ENCODE measurements at regions not wholly inside any gene's neighbourhood (a gene's known extent, or its start where the extent isn't known, plus 50 kb on each side); places are given as distances from the start of the nearest gene placed in this dataset.

DNA sequence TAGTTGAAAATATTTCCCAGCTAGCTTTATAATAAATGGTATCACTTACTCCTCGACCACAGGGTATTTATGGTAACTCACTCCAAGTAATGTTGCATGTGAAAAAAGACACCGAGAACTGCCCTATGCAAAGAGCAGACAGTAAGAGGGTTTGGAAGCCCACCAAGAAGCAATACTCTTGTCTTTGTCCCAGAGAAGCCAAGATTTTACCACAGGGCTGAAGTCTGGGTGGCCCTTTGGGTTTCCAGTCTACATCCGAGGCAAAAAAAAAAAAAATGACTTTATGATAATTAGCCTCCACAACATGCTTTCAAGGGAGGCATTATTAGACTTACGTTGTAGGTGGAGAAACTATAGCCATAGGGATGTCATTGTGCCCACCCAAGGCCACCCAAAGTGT lies 83.6 kb downstream of the CCDC34 start:
- no peaks in the 10 kb centered on the region for H4K20me1 ChIP-seq (ENCODE audit: control insufficient read depth, insufficient read depth, low read length, poor library complexity, severe bottlenecking)
- TF ChIP-seq, protein P1, sequence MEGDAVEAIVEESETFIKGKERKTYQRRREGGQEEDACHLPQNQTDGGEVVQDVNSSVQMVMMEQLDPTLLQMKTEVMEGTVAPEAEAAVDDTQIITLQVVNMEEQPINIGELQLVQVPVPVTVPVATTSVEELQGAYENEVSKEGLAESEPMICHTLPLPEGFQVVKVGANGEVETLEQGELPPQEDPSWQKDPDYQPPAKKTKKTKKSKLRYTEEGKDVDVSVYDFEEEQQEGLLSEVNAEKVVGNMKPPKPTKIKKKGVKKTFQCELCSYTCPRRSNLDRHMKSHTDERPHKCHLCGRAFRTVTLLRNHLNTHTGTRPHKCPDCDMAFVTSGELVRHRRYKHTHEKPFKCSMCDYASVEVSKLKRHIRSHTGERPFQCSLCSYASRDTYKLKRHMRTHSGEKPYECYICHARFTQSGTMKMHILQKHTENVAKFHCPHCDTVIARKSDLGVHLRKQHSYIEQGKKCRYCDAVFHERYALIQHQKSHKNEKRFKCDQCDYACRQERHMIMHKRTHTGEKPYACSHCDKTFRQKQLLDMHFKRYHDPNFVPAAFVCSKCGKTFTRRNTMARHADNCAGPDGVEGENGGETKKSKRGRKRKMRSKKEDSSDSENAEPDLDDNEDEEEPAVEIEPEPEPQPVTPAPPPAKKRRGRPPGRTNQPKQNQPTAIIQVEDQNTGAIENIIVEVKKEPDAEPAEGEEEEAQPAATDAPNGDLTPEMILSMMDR (IDR thresholded peaks at IDR 0.05): no peak
- no peak for TF ChIP-seq EZH2 (IDR thresholded peaks at IDR 0.05; ENCODE audit: borderline replicate concordance, insufficient read depth, low read depth, low read length, poor library complexity, severe bottlenecking)
- intact Hi-C loops (cut with micrococcal nuclease): no loop called here
- ChIA-PET POLR2A (no interaction called here), CTCF (no interaction called here)
- no peaks in the 10 kb centered on the region for H3K4me1 ChIP-seq (ENCODE audit: control insufficient read depth in 2 of 2, insufficient read depth in 2 of 2, low read length in 2 of 2)
- no peak overlapping the region for H3K27ac ChIP-seq (ENCODE audit: low read length in 2 of 2)
- H3K36me3 ChIP-seq (replicated peaks in 1 of 2; ENCODE audit: control extremely low read depth in 1 of 2, control insufficient read depth in 1 of 2, extremely low read depth in 1 of 2, insufficient read depth in 2 of 2, low read length in 1 of 2): no peaks in the 10 kb centered on the region
- H3K4me3 ChIP-seq (ENCODE audit: control extremely low read depth in 1 of 5, extremely low read depth in 1 of 5, insufficient read depth in 1 of 5, low read depth in 2 of 5, low read length in 4 of 5): no peak overlapping the region
- no peaks in the 10 kb centered on the region for H3K27me3 ChIP-seq (replicated peaks in 1 of 4; ENCODE audit: control extremely low read depth in 1 of 4, control insufficient read depth in 3 of 4, insufficient read depth in 4 of 4, low read length in 3 of 4)
- no CpG with 5 or more reads among the region's 4 CpGs for WGBS (ENCODE audit: insufficient coverage)
- H3K4me2 ChIP-seq (replicated peaks; ENCODE audit: low read depth, low read length, poor library complexity, severe bottlenecking): no peak overlapping the region
- no peak overlapping the region for H3K4me3 Mint-ChIP-seq
- H3K79me2 ChIP-seq (ENCODE audit: control insufficient read depth, insufficient read depth, low read length): no peaks in the 10 kb centered on the region
- no peaks in the 10 kb centered on the region for H3K4me1 Mint-ChIP-seq
- no peak for DNase-seq
- H3K9me3 Mint-ChIP-seq (ENCODE audit: insufficient read depth): no peaks in the 10 kb centered on the region
- no peaks in the 10 kb centered on the region for H3K9me3 ChIP-seq (ENCODE audit: control extremely low read depth in 1 of 3, control insufficient read depth in 2 of 3, insufficient read depth in 1 of 3, low read length in 2 of 3)
- ATAC-seq (ENCODE audit: low read depth): no peak
- H2AFZ ChIP-seq (ENCODE audit: insufficient read depth, low read depth, low read length, poor library complexity, severe bottlenecking): no peak overlapping the region
- no peak overlapping the region for H3K9ac ChIP-seq (ENCODE audit: low read length)
- H3K27ac Mint-ChIP-seq: no peak overlapping the region
- H3K27me3 Mint-ChIP-seq: peaks cover 14% of the 10 kb centered on the region

DNA sequence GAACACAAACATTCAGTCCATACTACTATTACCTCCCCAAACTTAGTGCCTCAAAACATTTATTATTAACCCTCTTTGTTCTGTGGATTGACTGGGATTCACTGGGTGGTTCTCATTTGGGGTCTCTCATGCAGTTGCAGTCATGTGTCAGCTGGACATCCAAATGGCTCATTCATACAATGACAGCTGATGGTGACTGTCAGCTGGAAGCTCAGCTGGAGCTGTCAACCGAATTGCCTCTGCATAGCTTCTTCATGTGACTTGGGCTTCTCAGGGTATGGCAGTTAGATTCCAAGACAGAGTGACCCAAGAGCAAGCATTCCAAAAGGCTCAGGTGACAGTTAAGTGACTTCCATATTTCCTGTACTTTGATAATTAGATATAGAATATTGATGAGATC lies 85.2 kb downstream of the CCDC34 start:
- Histone ChIP-seq H3K27ac (ENCODE audit: low read length in 2 of 2) (no peak overlapping the region), H3K79me2 (ENCODE audit: control insufficient read depth, insufficient read depth, low read length) (no peaks in the 10 kb centered on the region), H3K4me1 (ENCODE audit: control insufficient read depth in 2 of 2, insufficient read depth in 2 of 2, low read length in 2 of 2) (no peaks in the 10 kb centered on the region), H3K27me3 (replicated peaks in 1 of 4; ENCODE audit: control extremely low read depth in 1 of 4, control insufficient read depth in 3 of 4, insufficient read depth in 4 of 4, low read length in 3 of 4) (no peaks in the 10 kb centered on the region), H2AFZ (ENCODE audit: insufficient read depth, low read depth, low read length, poor library complexity, severe bottlenecking) (no peak overlapping the region), H3K4me3 (ENCODE audit: control extremely low read depth in 1 of 5, extremely low read depth in 1 of 5, insufficient read depth in 1 of 5, low read depth in 2 of 5, low read length in 4 of 5) (no peak overlapping the region), H3K4me2 (replicated peaks; ENCODE audit: low read depth, low read length, poor library complexity, severe bottlenecking) (no peak overlapping the region), H3K36me3 (replicated peaks in 1 of 2; ENCODE audit: control extremely low read depth in 1 of 2, control insufficient read depth in 1 of 2, extremely low read depth in 1 of 2, insufficient read depth in 2 of 2, low read length in 1 of 2) (no peaks in the 10 kb centered on the region), H3K9ac (ENCODE audit: low read length) (no peak overlapping the region), H4K20me1 (ENCODE audit: control insufficient read depth, insufficient read depth, low read length, poor library complexity, severe bottlenecking) (no peaks in the 10 kb centered on the region), H3K9me3 (ENCODE audit: control extremely low read depth in 1 of 3, control insufficient read depth in 2 of 3, insufficient read depth in 1 of 3, low read length in 2 of 3) (peaks cover 0 to 3% (median 0%) of the 10 kb centered on the region in 3 donors)
- intact Hi-C loops (cut with micrococcal nuclease): no loop called here
- WGBS (ENCODE audit: insufficient coverage): 100% methylated on average over 1 of the region's 1 CpG
- CTCF ChIA-PET: no interaction called here
- H3K4me1 Mint-ChIP-seq: no peaks in the 10 kb centered on the region
- H3K27ac Mint-ChIP-seq: no peak overlapping the region
- no peaks in the 10 kb centered on the region for H3K9me3 Mint-ChIP-seq (ENCODE audit: insufficient read depth)
- no peak for ATAC-seq (ENCODE audit: low read depth)
- H3K27me3 Mint-ChIP-seq: peaks cover 14% of the 10 kb centered on the region
- TF ChIP-seq, protein P1 (IDR thresholded peaks at IDR 0.05): no peak
- no peak for TF ChIP-seq EZH2 (IDR thresholded peaks at IDR 0.05; ENCODE audit: borderline replicate concordance, insufficient read depth, low read depth, low read length, poor library complexity, severe bottlenecking)
- no peak overlapping the region for H3K4me3 Mint-ChIP-seq
- DNase-seq: no peak
- POLR2A ChIA-PET: no interaction called here

All from B cell (primary cell).